Caco-2 (cell line): ENCODE measurements at regions not wholly inside any gene's neighbourhood (a gene's known extent, or its start where the extent isn't known, plus 50 kb on each side); places are given as distances from the start of the nearest gene placed in this dataset.

ENCODE experiments used
- BruUV-seq: library from RNA; stranded (reverse); fragments of 400-500 nt; replicated peaks from 2 replicates; lab custom pipeline; 2021; lab: Mats Ljungman, UMichigan
- CTCF ChIA-PET: fragments of 300-600 bp; sonication (Branson Sonifier 250); formaldehyde crosslinking; loops from one replicate; lab custom pipeline; 2022; ENCODE audit warnings: antibody characterized with exemption; lab: Charles Lee
- POLR2A ChIA-PET: fragments of 300-600 bp; sonication (Branson Sonifier 250); formaldehyde crosslinking; loops from one replicate; lab custom pipeline; 2022; ENCODE audit warnings: antibody characterized with exemption; lab: Charles Lee
- DNase-seq, 2 experiments: peaks; one replicate each; pipeline versions ENCODE4 v3.0.0 to v3.0.0-alpha.2; 2020 to 2022
- H3K27me3 ChIP-seq: replicated peaks from 2 replicates; pipeline ENCODE4 v1.6.0; 2011; ENCODE audit warnings: low read length; ENCODE audit not compliant: control insufficient read depth, insufficient read depth
- H3K36me3 ChIP-seq: 2 replicates; pipeline ENCODE4 v1.5.1; 2011; ENCODE audit warnings: low read length; ENCODE audit not compliant: control insufficient read depth, insufficient read depth
- H3K4me1 ChIP-seq: fragments of 250-450 bp; sonication (Bioruptor Pico); 2 replicates; pipeline ENCODE4 v1.5.1; 2020; ENCODE audit warnings: mild to moderate bottlenecking
- H3K4me3 ChIP-seq: 2 replicates; pipeline ENCODE4 v1.5.1; 2011; ENCODE audit warnings: low read depth, mild to moderate bottlenecking, control low read depth, low read length
- H3K9me3 ChIP-seq: fragments of 250-450 bp; sonication (Bioruptor Pico); 2 replicates; pipeline ENCODE4 v1.5.1; 2020; ENCODE audit warnings: mild to moderate bottlenecking, moderate library complexity
- H3K27ac Mint-ChIP-seq: one replicate; pipeline ENCODE4 v1.8.0; 2022; ENCODE audit warnings: mixed read lengths; ENCODE audit not compliant: unreplicated experiment
- H3K27me3 Mint-ChIP-seq: one replicate; pipeline ENCODE4 v1.8.0; 2022; ENCODE audit warnings: mixed read lengths; ENCODE audit not compliant: insufficient read depth, unreplicated experiment
- H3K36me3 Mint-ChIP-seq: one replicate; pipeline ENCODE4 v1.8.0; 2022; ENCODE audit warnings: mild to moderate bottlenecking, mixed read lengths; ENCODE audit not compliant: insufficient read depth, unreplicated experiment
- H3K4me1 Mint-ChIP-seq: one replicate; pipeline ENCODE4 v1.8.0; 2022; ENCODE audit warnings: low read depth, mixed read lengths; ENCODE audit not compliant: unreplicated experiment
- H3K4me3 Mint-ChIP-seq: one replicate; pipeline ENCODE4 v1.8.0; 2022; ENCODE audit warnings: mild to moderate bottlenecking, moderate library complexity, mixed read lengths; ENCODE audit not compliant: unreplicated experiment
- H3K9me3 Mint-ChIP-seq: one replicate; pipeline ENCODE4 v1.8.0; 2022; ENCODE audit warnings: mixed read lengths; ENCODE audit not compliant: unreplicated experiment
- intact Hi-C: fragments of 100-400 bp; cut with micrococcal nuclease; formaldehyde crosslinking; loops from one replicate; pipeline ENCODE4 v1.10.0; 2022; ENCODE audit not compliant: unreplicated experiment
- TF ChIP-seq, protein P1 (sequence below), 2 experiments: fragments of 200-600 bp in 1 of 2; IDR thresholded peaks; 1 replicate in 1 of 2; 2 replicates in 1 of 2; pipeline versions ENCODE4 v1.5.1 to v1.8.0; 2011 to 2022; ENCODE audit warnings: antibody characterized with exemption in 1 of 2, control low read depth in 1 of 2, inconsistent platforms in 1 of 2, low read depth in 1 of 2, low read length in 1 of 2, mild to moderate bottlenecking in 1 of 2, moderate library complexity in 1 of 2; ENCODE audit not compliant: insufficient read depth in 1 of 2, severe bottlenecking in 1 of 2, unreplicated experiment in 1 of 2

DNA sequence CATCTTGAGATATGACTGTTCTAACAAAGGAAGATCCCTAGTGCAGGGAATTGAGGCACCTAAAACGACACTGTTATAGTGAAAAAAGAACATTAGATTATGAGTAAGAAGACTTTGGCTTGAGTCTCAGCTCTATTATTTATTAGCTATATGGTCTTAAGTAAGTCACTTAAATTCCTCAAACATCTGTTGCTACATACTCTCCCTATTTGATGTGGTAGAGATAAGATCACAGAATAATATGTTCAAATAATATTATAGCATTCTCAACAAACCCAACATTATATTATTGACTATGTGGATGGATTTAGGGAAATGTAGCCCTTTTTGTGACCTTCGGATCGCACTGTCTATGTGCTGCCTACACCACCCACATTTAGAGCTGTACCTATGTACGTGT is 136.9 kb downstream of the P2RY1 start:
- Mint-ChIP-seq H3K27me3 (no peaks in the 10 kb centered on the region), H3K4me1 (peaks cover 16% of the 10 kb centered on the region), H3K9me3 (peaks cover 27% of the 10 kb centered on the region), H3K36me3 (peaks cover 7% of the 10 kb centered on the region), H3K27ac (no peak overlapping the region), H3K4me3 (no peak overlapping the region)
- BruUV-seq = no TSS peak
- ChIA-PET CTCF (no interaction called here), POLR2A (no interaction called here)
- intact Hi-C loops = no loop called here
- no peaks in the 10 kb centered on the region for H3K36me3 ChIP-seq
- no peak for DNase-seq
- TF ChIP-seq, protein P1, sequence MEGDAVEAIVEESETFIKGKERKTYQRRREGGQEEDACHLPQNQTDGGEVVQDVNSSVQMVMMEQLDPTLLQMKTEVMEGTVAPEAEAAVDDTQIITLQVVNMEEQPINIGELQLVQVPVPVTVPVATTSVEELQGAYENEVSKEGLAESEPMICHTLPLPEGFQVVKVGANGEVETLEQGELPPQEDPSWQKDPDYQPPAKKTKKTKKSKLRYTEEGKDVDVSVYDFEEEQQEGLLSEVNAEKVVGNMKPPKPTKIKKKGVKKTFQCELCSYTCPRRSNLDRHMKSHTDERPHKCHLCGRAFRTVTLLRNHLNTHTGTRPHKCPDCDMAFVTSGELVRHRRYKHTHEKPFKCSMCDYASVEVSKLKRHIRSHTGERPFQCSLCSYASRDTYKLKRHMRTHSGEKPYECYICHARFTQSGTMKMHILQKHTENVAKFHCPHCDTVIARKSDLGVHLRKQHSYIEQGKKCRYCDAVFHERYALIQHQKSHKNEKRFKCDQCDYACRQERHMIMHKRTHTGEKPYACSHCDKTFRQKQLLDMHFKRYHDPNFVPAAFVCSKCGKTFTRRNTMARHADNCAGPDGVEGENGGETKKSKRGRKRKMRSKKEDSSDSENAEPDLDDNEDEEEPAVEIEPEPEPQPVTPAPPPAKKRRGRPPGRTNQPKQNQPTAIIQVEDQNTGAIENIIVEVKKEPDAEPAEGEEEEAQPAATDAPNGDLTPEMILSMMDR (IDR thresholded peaks at IDR 0.05; ENCODE audit: insufficient read depth in 1 of 2, low read depth in 1 of 2, low read length in 1 of 2, severe bottlenecking in 1 of 2, unreplicated experiment in 1 of 2) = no peak
- peaks cover 15% of the 10 kb centered on the region for H3K4me1 ChIP-seq
- H3K27me3 ChIP-seq = no peaks in the 10 kb centered on the region
- H3K4me3 ChIP-seq = no peak overlapping the region
- peaks cover 2% of the 10 kb centered on the region; the same call in 1 of the 2 replicates for H3K9me3 ChIP-seq

GRCh38 chr3:152973575-152973974 is 138.6 kb downstream of the P2RY1 start:
- Mint-ChIP-seq H3K4me1 (peaks cover 16% of the 10 kb centered on the region), H3K36me3 (peaks cover 7% of the 10 kb centered on the region), H3K27me3 (no peaks in the 10 kb centered on the region), H3K27ac (no peak overlapping the region), H3K9me3 (peaks cover 27% of the 10 kb centered on the region), H3K4me3 (no peak overlapping the region)
- Histone ChIP-seq H3K36me3 (no peaks in the 10 kb centered on the region), H3K27me3 (no peaks in the 10 kb centered on the region), H3K4me3 (no peak overlapping the region), H3K4me1 (peaks cover 15% of the 10 kb centered on the region), H3K9me3 (no peaks in the 10 kb centered on the region)
- TF ChIP-seq, protein P1 (IDR thresholded peaks at IDR 0.05; ENCODE audit: insufficient read depth in 1 of 2, low read depth in 1 of 2, low read length in 1 of 2, severe bottlenecking in 1 of 2, unreplicated experiment in 1 of 2) = no peak
- CTCF ChIA-PET = no interaction called here
- intact Hi-C loops = no loop called here
- POLR2A ChIA-PET = no interaction called here
- BruUV-seq = no TSS peak
- no peak for DNase-seq

GRCh38 chr3:152976239-152976638 is 141.3 kb downstream of the P2RY1 start:
- H3K36me3 ChIP-seq = no peaks in the 10 kb centered on the region
- H3K9me3 ChIP-seq = no peaks in the 10 kb centered on the region
- H3K4me3 ChIP-seq = no peak overlapping the region
- ChIA-PET CTCF (no interaction called here), POLR2A (no interaction called here)
- Mint-ChIP-seq H3K27me3 (peaks cover under 1% of the 10 kb centered on the region), H3K4me3 (no peak overlapping the region), H3K27ac (no peak overlapping the region), H3K36me3 (no peaks in the 10 kb centered on the region), H3K4me1 (no peaks in the 10 kb centered on the region), H3K9me3 (peaks cover 14% of the 10 kb centered on the region)
- DNase-seq = no peak
- no peaks in the 10 kb centered on the region for H3K4me1 ChIP-seq
- no peaks in the 10 kb centered on the region for H3K27me3 ChIP-seq
- TF ChIP-seq, protein P1 (IDR thresholded peaks at IDR 0.05; ENCODE audit: insufficient read depth in 1 of 2, low read depth in 1 of 2, low read length in 1 of 2, severe bottlenecking in 1 of 2, unreplicated experiment in 1 of 2) = no peak
- BruUV-seq = no TSS peak
- intact Hi-C loops = no loop called here
